ENCODE measurements at regions not wholly inside any gene's neighbourhood (a gene's known extent, or its start where the extent isn't known, plus 50 kb on each side); places are given as distances from the start of the nearest gene placed in this dataset.
"Not testable (repeated sequence)": the region's sequence is repeated elsewhere in the genome, so short reads cannot be mapped to it uniquely, and the experiment has no call there.

DNA sequence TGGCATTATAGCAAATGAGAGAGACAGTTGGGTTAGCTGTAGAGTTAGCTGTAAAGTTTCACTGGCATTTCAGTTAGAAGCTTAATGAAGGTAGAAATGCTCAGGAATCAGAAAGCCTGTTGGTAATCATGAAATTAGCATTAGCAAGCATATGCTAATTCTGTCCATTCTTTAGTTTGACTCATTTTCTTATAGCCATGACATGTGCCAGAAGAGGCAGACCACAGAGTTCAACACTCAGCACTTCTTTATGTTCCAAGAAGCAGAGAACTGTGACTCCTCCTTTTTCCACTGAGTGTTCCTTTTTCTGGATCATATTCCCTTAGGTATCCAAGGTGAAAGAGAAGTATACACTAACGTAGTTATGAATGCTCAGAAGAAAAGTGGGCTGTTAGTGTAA, 276.2 kb upstream of the SGO1 start:
- H3K36me3 ChIP-seq (ENCODE audit: control insufficient read depth, insufficient read depth, low read length, severe bottlenecking): no peaks in the 10 kb centered on the region
- DNase-seq (ENCODE audit: low read depth): peak; percentile 8
- H3K9me3 ChIP-seq (ENCODE audit: control insufficient read depth, low read length): peaks cover 9% of the 10 kb centered on the region
- no peaks in the 10 kb centered on the region for H3K27me3 ChIP-seq (replicated peaks; ENCODE audit: control insufficient read depth, insufficient read depth, low read length)
- H3K9ac ChIP-seq (ENCODE audit: low read length): no peak overlapping the region
- H3K4me1 ChIP-seq (ENCODE audit: control insufficient read depth, insufficient read depth, low read length): no peaks in the 10 kb centered on the region
- no peak overlapping the region for H3K4me3 ChIP-seq (ENCODE audit: low read length)

GRCh38 chr3:20458994-20459716, 273.1 kb upstream of the SGO1 start:
- H3K27me3 ChIP-seq (replicated peaks; ENCODE audit: control insufficient read depth, insufficient read depth, low read length): no peaks in the 10 kb centered on the region
- peak; percentile 10 for DNase-seq (ENCODE audit: low read depth)
- H3K9ac ChIP-seq (ENCODE audit: low read length): no peak overlapping the region
- H3K36me3 ChIP-seq (ENCODE audit: control insufficient read depth, insufficient read depth, low read length, severe bottlenecking): no peaks in the 10 kb centered on the region
- peaks cover 12% of the 10 kb centered on the region for H3K9me3 ChIP-seq (ENCODE audit: control insufficient read depth, low read length)
- no peaks in the 10 kb centered on the region for H3K4me1 ChIP-seq (ENCODE audit: control insufficient read depth, insufficient read depth, low read length)
- no peak overlapping the region for H3K4me3 ChIP-seq (ENCODE audit: low read length)

- DNase-seq (ENCODE audit: low read depth): no peak
- Histone ChIP-seq H3K9me3 (ENCODE audit: control insufficient read depth, low read length) (peaks cover 20% of the 10 kb centered on the region), H3K4me3 (ENCODE audit: low read length) (no peak overlapping the region), H3K4me1 (ENCODE audit: control insufficient read depth, insufficient read depth, low read length) (no peaks in the 10 kb centered on the region), H3K9ac (ENCODE audit: low read length) (no peak overlapping the region), H3K36me3 (ENCODE audit: control insufficient read depth, insufficient read depth, low read length, severe bottlenecking) (no peaks in the 10 kb centered on the region), H3K27me3 (replicated peaks; ENCODE audit: control insufficient read depth, insufficient read depth, low read length) (no peaks in the 10 kb centered on the region)
These were observed 270.5 kb upstream of the SGO1 start for GRCh38 chr3:20456511-20456910.

DNA sequence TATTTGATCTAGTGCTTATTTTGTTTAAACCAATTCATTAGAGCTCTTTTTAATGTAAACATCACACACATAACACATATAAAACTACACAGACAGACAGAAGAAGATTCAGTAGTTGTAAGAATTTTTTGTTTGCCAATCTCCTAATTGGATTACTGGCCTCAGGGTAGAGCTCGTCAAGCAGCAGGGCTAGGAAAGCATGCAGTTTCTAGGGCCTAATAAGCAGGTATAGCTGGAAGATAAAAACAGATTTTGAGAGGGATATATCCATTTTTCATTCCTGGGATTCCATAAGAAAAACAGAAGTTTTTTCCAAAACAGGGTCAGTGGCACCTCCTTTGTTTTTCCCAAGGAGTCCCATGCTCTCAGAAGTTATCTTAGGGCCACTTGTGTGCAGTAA, 265.2 kb upstream of the SGO1 start:
- no peaks in the 10 kb centered on the region for H3K36me3 ChIP-seq (ENCODE audit: control insufficient read depth, insufficient read depth, low read length, severe bottlenecking)
- H3K9me3 ChIP-seq (ENCODE audit: control insufficient read depth, low read length): peaks cover 15% of the 10 kb centered on the region
- no peak overlapping the region for H3K9ac ChIP-seq (ENCODE audit: low read length)
- no peak for DNase-seq (ENCODE audit: low read depth)
- H3K4me1 ChIP-seq (ENCODE audit: control insufficient read depth, insufficient read depth, low read length): no peaks in the 10 kb centered on the region
- H3K27me3 ChIP-seq (replicated peaks; ENCODE audit: control insufficient read depth, insufficient read depth, low read length): no peaks in the 10 kb centered on the region
- no peak overlapping the region for H3K4me3 ChIP-seq (ENCODE audit: low read length)

- Histone ChIP-seq H3K9ac (ENCODE audit: low read length) (no peak overlapping the region), H3K36me3 (ENCODE audit: control insufficient read depth, insufficient read depth, low read length, severe bottlenecking) (no peaks in the 10 kb centered on the region), H3K27me3 (replicated peaks; ENCODE audit: control insufficient read depth, insufficient read depth, low read length) (no peaks in the 10 kb centered on the region), H3K9me3 (ENCODE audit: control insufficient read depth, low read length) (peaks cover 15% of the 10 kb centered on the region), H3K4me3 (ENCODE audit: low read length) (no peak overlapping the region), H3K4me1 (ENCODE audit: control insufficient read depth, insufficient read depth, low read length) (no peaks in the 10 kb centered on the region)
- DNase-seq (ENCODE audit: low read depth): no peak
These were observed 264.6 kb upstream of the SGO1 start for GRCh38 chr3:20450611-20451010.

- no peaks in the 10 kb centered on the region for H3K27me3 ChIP-seq (replicated peaks; ENCODE audit: control insufficient read depth, insufficient read depth, low read length)
- DNase-seq (ENCODE audit: low read depth): peak; percentile 46
- H3K9me3 ChIP-seq (ENCODE audit: control insufficient read depth, low read length): no peaks in the 10 kb centered on the region
These were observed 256.8 kb upstream of the SGO1 start for GRCh38 chr3:20442846-20443245.

GRCh38 chr3:20427268-20427667, 241.3 kb upstream of the SGO1 start:
- not testable (repeated sequence) for H3K4me3 ChIP-seq (ENCODE audit: low read length); H3K36me3 ChIP-seq (ENCODE audit: control insufficient read depth, insufficient read depth, low read length, severe bottlenecking); DNase-seq (ENCODE audit: low read depth); H3K9ac ChIP-seq (ENCODE audit: low read length); H3K4me1 ChIP-seq (ENCODE audit: control insufficient read depth, insufficient read depth, low read length); H3K9me3 ChIP-seq (ENCODE audit: control insufficient read depth, low read length); H3K27me3 ChIP-seq (replicated peaks; ENCODE audit: control insufficient read depth, insufficient read depth, low read length)

More at GRCh38 chr3:20442846-20443245, 256.8 kb upstream of the SGO1 start:
- no peak overlapping the region for H3K9ac ChIP-seq (ENCODE audit: low read length)
- H3K36me3 ChIP-seq (ENCODE audit: control insufficient read depth, insufficient read depth, low read length, severe bottlenecking): no peaks in the 10 kb centered on the region
- H3K4me1 ChIP-seq (ENCODE audit: control insufficient read depth, insufficient read depth, low read length): no peaks in the 10 kb centered on the region
- no peak overlapping the region for H3K4me3 ChIP-seq (ENCODE audit: low read length)

GRCh38 chr3:20425138-20425537, 239.1 kb upstream of the SGO1 start:
- H3K9me3 ChIP-seq (ENCODE audit: control insufficient read depth, low read length): no peaks in the 10 kb centered on the region
- DNase-seq (ENCODE audit: low read depth): no peak
- no peaks in the 10 kb centered on the region for H3K27me3 ChIP-seq (replicated peaks; ENCODE audit: control insufficient read depth, insufficient read depth, low read length)
- H3K4me1 ChIP-seq (ENCODE audit: control insufficient read depth, insufficient read depth, low read length): no peaks in the 10 kb centered on the region
- H3K36me3 ChIP-seq (ENCODE audit: control insufficient read depth, insufficient read depth, low read length, severe bottlenecking): no peaks in the 10 kb centered on the region
- no peak overlapping the region for H3K9ac ChIP-seq (ENCODE audit: low read length)
- H3K4me3 ChIP-seq (ENCODE audit: low read length): no peak overlapping the region

DNA sequence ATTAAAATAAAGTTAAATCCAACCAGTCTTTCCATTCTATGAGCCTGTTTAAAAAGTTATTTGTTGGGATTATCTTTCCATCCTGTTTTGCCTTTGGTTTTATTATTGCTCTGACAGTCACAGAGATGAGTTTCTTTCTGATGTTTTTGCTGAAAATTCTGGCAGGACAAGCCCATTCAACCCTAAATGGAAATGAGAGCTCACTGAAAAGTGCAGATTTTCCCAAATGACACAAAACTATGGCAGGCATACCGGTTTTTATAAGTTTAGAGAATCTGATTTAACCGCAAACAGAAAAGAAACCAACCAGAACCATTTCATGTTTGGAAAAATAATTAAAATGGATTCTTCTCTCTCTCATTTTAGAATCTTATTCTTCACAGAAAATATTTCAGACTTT, 238.1 kb upstream of the SGO1 start:
- Histone ChIP-seq H3K9me3 (ENCODE audit: control insufficient read depth, low read length) (no peaks in the 10 kb centered on the region), H3K9ac (ENCODE audit: low read length) (no peak overlapping the region), H3K36me3 (ENCODE audit: control insufficient read depth, insufficient read depth, low read length, severe bottlenecking) (no peaks in the 10 kb centered on the region), H3K27me3 (replicated peaks; ENCODE audit: control insufficient read depth, insufficient read depth, low read length) (no peaks in the 10 kb centered on the region), H3K4me3 (ENCODE audit: low read length) (no peak overlapping the region), H3K4me1 (ENCODE audit: control insufficient read depth, insufficient read depth, low read length) (no peaks in the 10 kb centered on the region)
- DNase-seq (ENCODE audit: low read depth): no peak

- H3K9me3 ChIP-seq (ENCODE audit: control insufficient read depth, low read length): no peaks in the 10 kb centered on the region
- no peaks in the 10 kb centered on the region for H3K27me3 ChIP-seq (replicated peaks; ENCODE audit: control insufficient read depth, insufficient read depth, low read length)
- H3K4me1 ChIP-seq (ENCODE audit: control insufficient read depth, insufficient read depth, low read length): no peaks in the 10 kb centered on the region
- DNase-seq (ENCODE audit: low read depth): no peak
- H3K36me3 ChIP-seq (ENCODE audit: control insufficient read depth, insufficient read depth, low read length, severe bottlenecking): no peaks in the 10 kb centered on the region
- no peak overlapping the region for H3K4me3 ChIP-seq (ENCODE audit: low read length)
- H3K9ac ChIP-seq (ENCODE audit: low read length): no peak overlapping the region
These were observed 236.4 kb upstream of the SGO1 start for GRCh38 chr3:20422391-20422790.

DNA sequence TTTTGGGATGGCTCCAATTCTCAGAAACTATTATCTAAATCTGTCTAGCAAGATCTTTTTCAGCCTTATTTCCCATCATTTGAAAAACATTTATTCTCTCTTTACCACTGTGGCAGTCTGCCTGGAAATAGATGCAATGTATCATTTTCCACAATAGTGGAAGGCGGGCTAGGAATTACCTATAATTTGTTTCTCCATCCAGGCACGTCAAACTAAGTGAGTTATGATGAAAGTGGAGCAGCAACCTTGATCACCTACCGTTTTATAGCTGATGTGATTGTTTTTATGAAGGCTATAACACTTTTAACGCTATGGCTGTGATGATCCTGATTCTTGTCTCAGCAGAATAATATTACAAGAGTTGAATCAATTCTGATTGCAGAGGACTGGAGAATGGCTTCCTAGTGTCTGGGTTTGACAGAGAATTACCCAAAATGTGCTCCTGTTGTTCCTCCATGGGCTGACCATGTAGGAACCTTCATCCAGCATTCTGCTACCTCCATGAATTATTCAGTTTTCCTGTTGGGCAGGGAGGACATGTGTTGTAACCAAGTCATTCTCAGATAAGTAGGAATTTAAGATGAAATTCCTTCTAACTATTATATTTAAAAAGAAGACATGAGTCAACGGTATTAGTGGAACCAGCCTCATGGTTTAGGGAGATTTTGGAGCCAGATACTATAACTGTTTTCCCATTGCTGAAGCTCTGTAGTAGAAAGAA, 231.5 kb upstream of the SGO1 start:
- Histone ChIP-seq H3K4me3 (ENCODE audit: low read length) (no peak overlapping the region), H3K9ac (ENCODE audit: low read length) (no peak overlapping the region), H3K36me3 (ENCODE audit: control insufficient read depth, insufficient read depth, low read length, severe bottlenecking) (no peaks in the 10 kb centered on the region), H3K27me3 (replicated peaks; ENCODE audit: control insufficient read depth, insufficient read depth, low read length) (no peaks in the 10 kb centered on the region), H3K9me3 (ENCODE audit: control insufficient read depth, low read length) (no peaks in the 10 kb centered on the region), H3K4me1 (ENCODE audit: control insufficient read depth, insufficient read depth, low read length) (no peaks in the 10 kb centered on the region)
- no peak for DNase-seq (ENCODE audit: low read depth)
